NCI-H82 treated with DMSO at 0.1 percent for 48 hours (cell line): ENCODE measurements at regions not wholly inside any gene's neighbourhood (a gene's known extent, or its start where the extent isn't known, plus 50 kb on each side); places are given as distances from the start of the nearest gene placed in this dataset.

Experiments
- DNase-seq: peaks from one replicate; lab custom pipeline; 2025; ENCODE audit not compliant: unreplicated experiment; lab: John Stamatoyannopoulos, UW

GRCh38 chr10:78448470-78448869 is 414.8 kb downstream of the RPS24 start:
- no peak for DNase-seq

DNA sequence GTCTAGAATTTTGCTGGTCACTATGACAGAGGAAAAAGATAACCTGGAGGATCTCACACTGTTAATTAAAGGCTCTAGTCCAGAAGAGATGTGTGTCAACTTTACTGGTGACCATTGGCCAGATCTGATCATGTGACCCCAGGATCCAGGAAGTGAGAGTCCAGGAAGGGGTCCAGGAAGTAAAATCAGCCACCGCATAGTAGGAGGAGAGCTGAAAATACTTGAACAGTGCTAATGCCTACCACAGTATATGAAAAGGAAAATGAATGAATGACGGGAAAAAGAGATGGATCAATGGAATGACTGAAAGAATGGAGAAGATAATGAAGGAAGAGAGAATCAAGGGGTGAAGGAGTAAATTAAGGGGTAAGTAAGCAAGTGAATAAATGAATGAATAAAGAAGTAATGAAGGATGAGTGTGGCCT is 415.3 kb downstream of the RPS24 start:
- DNase-seq = no peak

- no peak for DNase-seq
These were observed 415.9 kb downstream of the RPS24 start for GRCh38 chr10:78449554-78449953.

GRCh38 chr10:78450239-78450638 is 416.6 kb downstream of the RPS24 start:
- DNase-seq = no peak

GRCh38 chr10:78450807-78451485 is 417.3 kb downstream of the RPS24 start:
- no peak for DNase-seq

DNA sequence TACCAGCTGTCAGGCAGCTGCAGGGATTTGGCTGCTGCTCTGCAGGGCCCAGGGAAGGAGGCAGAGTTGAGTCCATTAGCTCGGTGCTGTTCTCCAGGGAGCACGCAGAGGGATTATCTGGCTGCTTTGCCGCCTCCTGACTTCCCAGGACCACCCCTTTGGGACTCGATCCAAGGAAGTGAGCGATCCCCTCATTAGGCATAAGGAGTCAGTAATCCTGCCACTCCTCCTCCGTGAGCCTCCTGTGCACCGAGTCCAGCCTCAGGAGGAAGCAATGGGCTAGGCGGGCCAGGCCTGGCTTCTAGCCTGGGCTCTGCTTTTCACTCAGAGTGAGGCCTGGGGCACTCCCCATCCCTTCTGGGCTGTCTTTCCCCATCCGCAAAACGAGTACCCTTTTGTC is 417.9 kb downstream of the RPS24 start:
- DNase-seq = peak; percentile 92

GRCh38 chr10:78454123-78454645 is 420.5 kb downstream of the RPS24 start:
- DNase-seq = no peak

GRCh38 chr10:78455236-78455635 is 421.6 kb downstream of the RPS24 start:
- no peak for DNase-seq

GRCh38 chr10:78455811-78456210 is 422.1 kb downstream of the RPS24 start:
- no peak for DNase-seq

DNA sequence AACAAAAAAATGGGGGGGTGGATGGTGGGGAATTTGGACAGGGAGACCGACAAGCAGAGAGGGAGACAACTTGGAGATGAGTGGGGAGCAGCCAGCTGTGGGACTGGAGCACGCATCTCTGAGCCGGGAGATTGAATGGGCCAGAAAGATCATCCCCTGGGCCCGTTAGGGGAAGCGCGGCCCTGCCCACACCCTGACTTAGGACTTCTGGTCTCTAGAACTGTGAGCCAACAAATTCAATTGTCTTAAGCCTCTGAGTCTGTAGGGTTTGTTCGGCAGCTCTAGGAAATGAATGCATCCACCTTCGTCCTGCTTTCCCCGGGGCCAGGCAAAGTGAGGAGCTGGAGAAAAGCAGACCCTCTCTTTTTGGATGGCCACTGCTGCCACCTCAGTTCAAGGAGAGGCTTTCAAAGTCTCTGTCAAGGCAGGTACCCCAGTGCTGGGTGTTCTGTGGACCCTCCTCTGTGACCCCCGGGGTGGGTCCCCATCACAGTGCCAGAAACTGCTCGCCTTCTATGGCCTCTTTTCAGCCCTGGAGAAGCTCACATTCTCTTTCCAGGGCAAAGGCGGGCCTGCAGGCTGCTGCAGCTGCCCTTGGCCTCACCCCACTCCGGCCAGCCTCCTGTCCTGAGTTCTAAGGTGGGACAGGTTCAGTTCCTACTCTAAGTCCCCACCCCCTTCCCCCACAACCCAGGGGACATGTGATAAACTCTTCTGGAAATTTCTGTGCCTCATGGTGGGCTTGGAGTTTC is 423.2 kb downstream of the RPS24 start:
- no peak for DNase-seq

DNA sequence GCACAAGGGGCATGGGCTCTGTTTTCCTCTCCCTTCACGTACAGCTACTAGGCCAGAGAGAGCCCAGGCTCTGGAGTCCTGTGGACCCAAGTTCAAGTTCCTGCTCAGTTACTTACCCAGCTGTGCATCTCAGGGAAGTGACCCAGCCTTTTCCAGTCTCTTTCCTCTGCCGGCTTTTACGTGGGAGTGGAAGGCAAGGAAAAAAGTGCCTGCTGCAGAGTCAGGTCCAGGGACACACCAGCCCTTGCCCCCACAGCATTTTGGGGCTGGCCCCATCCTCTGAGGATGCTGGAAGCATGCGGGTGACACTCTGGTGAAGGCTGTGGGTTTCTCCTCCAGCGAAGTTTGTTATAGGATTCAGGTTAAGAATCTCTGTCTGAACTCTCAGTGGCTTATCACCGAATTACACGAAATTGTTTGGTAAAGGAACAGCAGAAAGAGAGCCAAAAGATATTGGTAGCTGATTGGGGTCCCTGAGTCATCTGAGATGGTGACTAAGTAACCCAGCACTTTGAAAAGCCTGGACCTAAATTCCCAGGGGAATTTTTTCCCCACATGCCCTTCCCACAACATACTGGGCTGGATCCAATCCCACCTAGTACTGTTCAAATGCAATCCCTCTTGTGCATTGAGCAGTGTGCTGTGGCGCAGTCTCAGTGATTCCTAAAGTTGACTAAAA is 424.3 kb downstream of the RPS24 start:
- no peak for DNase-seq

DNA sequence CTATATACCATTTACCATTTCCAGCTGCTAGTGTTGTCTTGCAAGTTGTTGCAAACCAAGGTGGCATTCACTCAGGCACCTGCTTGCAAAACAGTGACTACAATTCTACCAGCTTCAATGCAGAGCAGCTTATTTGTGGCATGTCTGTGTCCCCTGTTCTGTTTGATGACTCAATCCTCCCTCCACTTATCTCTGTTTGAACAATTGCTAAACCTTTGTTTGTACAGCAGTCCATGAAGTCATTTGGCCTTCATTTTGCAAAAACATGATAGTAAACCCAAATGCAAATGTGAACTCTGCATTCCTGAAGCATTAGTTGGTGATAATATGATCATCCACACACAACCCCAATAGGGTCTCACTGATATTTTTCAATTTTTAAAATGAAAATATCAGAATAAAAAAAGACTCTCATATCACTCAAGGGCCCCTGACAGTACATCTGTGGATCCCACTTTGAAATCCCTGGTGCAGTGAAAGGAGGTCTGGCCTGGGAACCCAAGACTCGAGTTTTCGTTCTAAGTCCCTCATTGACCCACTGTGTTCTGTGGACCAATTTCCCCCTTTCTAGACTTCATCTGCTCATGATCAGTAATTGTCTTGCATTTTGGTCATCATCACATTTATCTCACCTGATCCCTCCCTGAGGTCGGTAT is 425.4 kb downstream of the RPS24 start:
- no peak for DNase-seq

- DNase-seq = no peak
These were observed 426.0 kb downstream of the RPS24 start for GRCh38 chr10:78459639-78460037.

DNA sequence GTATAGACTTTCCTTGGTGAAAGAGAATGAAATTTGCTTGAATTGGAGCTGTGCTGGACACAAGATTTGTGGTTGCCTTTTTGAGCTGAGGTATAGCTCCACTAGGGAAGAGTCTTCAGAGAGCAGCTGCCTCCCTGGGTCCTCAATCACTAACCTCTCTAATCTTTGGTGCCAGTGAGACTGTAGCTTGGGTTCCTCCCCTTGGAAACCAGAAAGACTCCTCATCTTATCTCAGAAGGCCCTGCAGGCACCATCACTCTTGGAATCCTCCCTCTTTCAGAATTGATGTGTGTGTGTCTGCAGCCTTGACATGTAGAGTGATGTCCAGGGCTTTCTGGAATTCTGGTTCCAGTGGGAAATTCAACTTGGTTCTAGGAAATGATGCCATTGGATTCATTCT is 426.5 kb downstream of the RPS24 start:
- DNase-seq = no peak

DNA sequence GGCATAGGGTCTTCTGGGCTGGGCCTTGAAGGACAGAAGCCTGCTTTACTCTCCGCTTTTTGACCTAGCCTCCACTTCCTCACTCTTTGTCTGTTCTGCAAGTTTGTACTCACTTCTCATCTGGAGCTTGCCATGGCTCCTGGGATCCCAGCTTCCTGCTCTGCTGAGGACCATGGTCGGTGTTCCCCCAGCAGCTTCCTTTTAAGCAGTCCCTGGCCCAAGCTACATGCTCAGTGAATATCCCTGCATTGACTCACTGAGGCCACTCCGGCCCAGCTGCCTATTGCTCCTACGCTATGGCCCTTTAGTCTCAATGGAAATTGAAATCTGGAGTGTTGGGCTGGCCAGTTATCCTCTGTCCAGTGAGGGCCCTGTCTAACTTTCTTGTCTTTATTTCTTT is 427.7 kb downstream of the RPS24 start:
- no peak for DNase-seq

GRCh38 chr10:78462176-78462575 is 428.5 kb downstream of the RPS24 start:
- no peak for DNase-seq

GRCh38 chr10:78462726-78463228 is 429.1 kb downstream of the RPS24 start:
- no peak for DNase-seq

GRCh38 chr10:78464118-78464855 is 430.6 kb downstream of the RPS24 start:
- no peak for DNase-seq

GRCh38 chr10:78464856-78465267 is 431.2 kb downstream of the RPS24 start:
- DNase-seq = no peak

DNA sequence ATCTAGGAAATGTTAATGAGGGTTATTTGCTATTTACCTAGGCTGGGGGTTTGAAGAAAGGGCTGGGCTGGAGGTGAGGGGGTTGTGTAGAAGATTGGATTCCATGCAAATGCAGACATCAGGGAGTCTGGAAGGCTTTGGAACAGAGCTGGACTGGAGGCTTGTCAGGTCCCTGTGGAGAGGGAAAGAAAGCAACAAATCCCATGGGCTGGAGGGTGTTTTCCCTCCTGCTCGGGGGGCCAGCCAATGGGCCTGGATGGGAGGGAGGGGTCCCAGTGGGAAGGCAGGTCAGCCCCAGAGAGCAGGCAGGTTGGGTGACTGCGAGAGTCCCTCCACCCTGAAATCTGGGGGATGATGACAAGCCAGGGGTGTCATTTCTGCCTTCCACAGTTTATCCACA is 431.8 kb downstream of the RPS24 start:
- no peak for DNase-seq
